H1 (cell line): ENCODE measurements at regions not wholly inside any gene's neighbourhood (a gene's known extent, or its start where the extent isn't known, plus 50 kb on each side); places are given as distances from the start of the nearest gene placed in this dataset.

Experiments used
- CTCF ChIA-PET: fragments of 300-600 bp; sonication (Branson Sonifier 250); formaldehyde crosslinking; loops from one replicate; lab custom pipeline; 2021; ENCODE audit not compliant: partially characterized antibody; lab: Charles Lee
- POLR2A ChIA-PET: fragments of 300-600 bp; sonication (Branson Sonifier 250); formaldehyde crosslinking; loops from one replicate; lab custom pipeline; 2021; ENCODE audit warnings: inconsistent platforms; ENCODE audit not compliant: partially characterized antibody; lab: Charles Lee
- DNase-seq, 2 experiments: peaks; one replicate each; pipeline versions ENCODE4 v3.0.0 to v3.0.0-alpha.2; 2010 to 2022; ENCODE audit warnings: low spot score in 2 of 2, low read depth in 1 of 2, mixed read lengths in 1 of 2
- FAIRE-seq: peaks from 2 replicates; lab custom pipeline; 2011; peaks lifted over from hg19 to GRCh38; lab: Jason Lieb, UNC
- H2AFZ ChIP-seq: 2 replicates; pipeline ENCODE4 v1.8.1; 2012; ENCODE audit warnings: low read length, inconsistent platforms
- H2AK5ac ChIP-seq: 2 replicates; pipeline ENCODE4 v1.6.1; 2013; ENCODE audit warnings: low read depth, low read length
- H2BK120ac ChIP-seq: replicated peaks from 2 replicates; pipeline ENCODE3; 2013; ENCODE audit warnings: low read depth, low read length, inconsistent platforms
- H2BK12ac ChIP-seq: 2 replicates; pipeline ENCODE4 v1.6.1; 2013; ENCODE audit warnings: low read depth, low read length
- H2BK15ac ChIP-seq: 2 replicates; pipeline ENCODE4 v1.6.1; 2013; ENCODE audit warnings: low read length
- H2BK20ac ChIP-seq: 2 replicates; pipeline ENCODE4 v1.6.1; 2013; ENCODE audit warnings: low read length
- H2BK5ac ChIP-seq: 2 replicates; pipeline ENCODE4 v1.6.1; 2013; ENCODE audit warnings: low read depth, low read length
- H3K14ac ChIP-seq: 2 replicates; pipeline ENCODE4 v1.6.1; 2013; ENCODE audit warnings: inconsistent platforms; ENCODE audit not compliant: insufficient read length
- H3K18ac ChIP-seq: 2 replicates; pipeline ENCODE4 v1.6.1; 2013; ENCODE audit warnings: low read length; ENCODE audit errors: extremely low read depth
- H3K23ac ChIP-seq: 2 replicates; pipeline ENCODE4 v1.6.1; 2013; ENCODE audit warnings: inconsistent platforms; ENCODE audit not compliant: insufficient read length
- H3K23me2 ChIP-seq: 2 replicates; pipeline ENCODE4 v1.6.1; 2013; ENCODE audit warnings: low read depth, low read length
- H3K27ac ChIP-seq: 2 replicates; pipeline ENCODE4 v1.6.1; 2011; ENCODE audit warnings: low read depth, low read length, inconsistent platforms
- H3K27me3 ChIP-seq, 4 experiments: replicated peaks in 1 of 4; 1 replicate in 1 of 4; 2 replicates in 3 of 4; pipeline versions ENCODE4 v1.6.1 to v1.8.1; 2011 to 2013; ENCODE audit warnings: low read length in 3 of 4, mild to moderate bottlenecking in 3 of 4, inconsistent platforms in 2 of 4, mixed read lengths in 2 of 4, moderate library complexity in 1 of 4; ENCODE audit not compliant: control insufficient read depth in 3 of 4, insufficient read depth in 3 of 4; ENCODE audit errors: extremely low read depth in 1 of 4
- H3K36me3 ChIP-seq, 4 experiments: 2 replicates each; pipeline versions ENCODE4 v1.6.1 to v1.8.1; 2011 to 2013; ENCODE audit warnings: mild to moderate bottlenecking in 4 of 4, low read length in 3 of 4, moderate library complexity in 2 of 4, control low read depth in 1 of 4, inconsistent platforms in 1 of 4; ENCODE audit not compliant: insufficient read depth in 4 of 4, control insufficient read depth in 2 of 4
- H3K4ac ChIP-seq: replicated peaks from 2 replicates; pipeline ENCODE3; 2013; ENCODE audit warnings: low read length, low read depth, mixed read lengths, inconsistent platforms; ENCODE audit not compliant: insufficient read length
- H3K4me1 ChIP-seq, 4 experiments: replicated peaks in 1 of 4; 1 replicate in 1 of 4; 2 replicates in 3 of 4; pipeline versions ENCODE4 v1.6.1 to v1.8.1; 2011 to 2013; ENCODE audit warnings: low read length in 3 of 4, inconsistent platforms in 2 of 4, mixed read lengths in 1 of 4; ENCODE audit not compliant: insufficient read depth in 4 of 4, control insufficient read depth in 3 of 4
- H3K4me2 ChIP-seq, 2 experiments: 2 replicates each; pipeline versions ENCODE4 v1.6.1 to v1.8.1; 2011 to 2013; ENCODE audit warnings: low read depth in 2 of 2, low read length in 2 of 2, control low read depth in 1 of 2, inconsistent platforms in 1 of 2, mild to moderate bottlenecking in 1 of 2; ENCODE audit not compliant: insufficient read depth in 1 of 2
- H3K4me3 ChIP-seq, 4 experiments: fragments of 200-600, 300-600 bp in 1 of 4; sonication (generic), shearing (Covaris generic), sonication (Bioruptor Twin) in 1 of 4; 2 replicates each; pipeline versions ENCODE4 v1.5.1 to v1.8.1; 2011 to 2016; ENCODE audit warnings: low read length in 4 of 4, low read depth in 3 of 4, control low read depth in 2 of 4, inconsistent platforms in 2 of 4, mild to moderate bottlenecking in 2 of 4, mixed read lengths in 1 of 4, moderate library complexity in 1 of 4; ENCODE audit not compliant: insufficient read depth in 2 of 4; ENCODE audit errors: extremely low read depth in 1 of 4
- H3K56ac ChIP-seq: replicated peaks from 2 replicates; pipeline ENCODE3; 2013; ENCODE audit warnings: low read depth, mild to moderate bottlenecking, mixed read lengths, low read length, inconsistent platforms; ENCODE audit not compliant: insufficient read length
- H3K79me1 ChIP-seq: 2 replicates; pipeline ENCODE4 v1.6.1; 2013; ENCODE audit warnings: low read depth, low read length, control low read depth
- H3K79me2 ChIP-seq, 2 experiments: 2 replicates each; pipeline versions ENCODE4 v1.6.1 to v1.8.1; 2012 to 2013; ENCODE audit warnings: low read length in 2 of 2, mild to moderate bottlenecking in 2 of 2, inconsistent platforms in 1 of 2; ENCODE audit not compliant: insufficient read depth in 2 of 2, control insufficient read depth in 1 of 2
- H3K9ac ChIP-seq, 4 experiments: replicated peaks in 1 of 4; 1 replicate in 1 of 4; 2 replicates in 3 of 4; pipeline versions ENCODE4 v1.6.1 to v1.8.1; 2011 to 2013; ENCODE audit warnings: low read depth in 3 of 4, low read length in 3 of 4, control low read depth in 2 of 4, mild to moderate bottlenecking in 2 of 4, moderate library complexity in 2 of 4, inconsistent platforms in 1 of 4; ENCODE audit errors: extremely low read depth in 1 of 4
- H3K9me3 ChIP-seq, 2 experiments: 2 replicates each; pipeline versions ENCODE4 v1.6.1 to v1.8.1; 2012 to 2013; ENCODE audit warnings: mild to moderate bottlenecking in 2 of 2, moderate library complexity in 2 of 2, control low read depth in 1 of 2, inconsistent platforms in 1 of 2, low read depth in 1 of 2, low read length in 1 of 2, mixed read lengths in 1 of 2; ENCODE audit not compliant: insufficient read depth in 2 of 2
- H4K20me1 ChIP-seq, 2 experiments: replicated peaks in 1 of 2; 2 replicates each; pipeline versions ENCODE3 to v1.8.1; 2011 to 2013; ENCODE audit warnings: inconsistent platforms in 2 of 2, low read length in 2 of 2, mild to moderate bottlenecking in 1 of 2; ENCODE audit not compliant: insufficient read depth in 2 of 2, control insufficient read depth in 1 of 2
- H4K5ac ChIP-seq: 2 replicates; pipeline ENCODE4 v1.6.1; 2013; ENCODE audit warnings: low read length, low read depth, mixed read lengths, inconsistent platforms; ENCODE audit not compliant: insufficient read length
- H4K8ac ChIP-seq: 2 replicates; pipeline ENCODE4 v1.8.0; 2013; ENCODE audit warnings: mild to moderate bottlenecking, moderate library complexity, low read length, inconsistent platforms; ENCODE audit not compliant: insufficient read depth; ENCODE audit errors: extremely low read depth
- H4K91ac ChIP-seq: replicated peaks from 2 replicates; pipeline ENCODE3; 2013; ENCODE audit warnings: low read length, mixed read lengths, inconsistent platforms; ENCODE audit not compliant: insufficient read length
- BACH1 ChIP-seq: IDR thresholded peaks from 2 replicates; pipeline ENCODE4 v1.6.1; 2012; ENCODE audit warnings: low read length, improper control_type of control experiment
- CBX8 ChIP-seq: fragments of 300-800, 300-1000 bp; sonication (generic); IDR thresholded peaks from 2 replicates; pipeline ENCODE4 v1.7.1; 2016; ENCODE audit warnings: low read depth, low read length, borderline replicate concordance
- CEBPB ChIP-seq: IDR thresholded peaks from 2 replicates; pipeline ENCODE4 v1.6.1; 2012; ENCODE audit warnings: low read depth, low read length
- CHD1 ChIP-seq: IDR thresholded peaks from 2 replicates; pipeline ENCODE4 v1.6.1; 2012; ENCODE audit warnings: low read depth, low read length, improper control_type of control experiment
- EP300 ChIP-seq, 2 experiments: IDR thresholded peaks; 1 replicate in 1 of 2; 2 replicates in 1 of 2; pipeline ENCODE4 v1.6.1; 2011 to 2012; ENCODE audit warnings: low read depth in 2 of 2, low read length in 2 of 2, mild to moderate bottlenecking in 2 of 2, borderline replicate concordance in 1 of 2, inconsistent platforms in 1 of 2, moderate library complexity in 1 of 2
- FOSL1 ChIP-seq: IDR thresholded peaks from 2 replicates; pipeline ENCODE4 v1.6.1; 2011; ENCODE audit warnings: mild to moderate bottlenecking, low read depth, low read length, moderate library complexity; ENCODE audit not compliant: insufficient read depth
- KDM5A ChIP-seq: fragments of 200-600 bp; IDR thresholded peaks from 2 replicates; pipeline ENCODE4 v1.7.1; 2012; ENCODE audit warnings: mild to moderate bottlenecking, low read length, inconsistent platforms, mixed read lengths
- MAFK ChIP-seq: IDR thresholded peaks from 2 replicates; pipeline ENCODE4 v1.6.1; 2012; ENCODE audit warnings: low read depth, mild to moderate bottlenecking, improper control_type of control experiment, low read length
- NANOG ChIP-seq: IDR thresholded peaks from 2 replicates; pipeline ENCODE4 v1.6.1; 2011; ENCODE audit warnings: low read length, low read depth, mild to moderate bottlenecking, inconsistent platforms; ENCODE audit not compliant: insufficient read depth, poor library complexity, severe bottlenecking
- RAD21 ChIP-seq, 2 experiments: IDR thresholded peaks in 1 of 2; conservative IDR thresholded peaks in 1 of 2; 2 replicates each; pipeline ENCODE4 v1.6.1; 2011; ENCODE audit warnings: low read depth in 2 of 2, low read length in 2 of 2, improper control_type of control experiment in 1 of 2, inconsistent platforms in 1 of 2, mild to moderate bottlenecking in 1 of 2, moderate library complexity in 1 of 2
- SIN3A ChIP-seq, 2 experiments: IDR thresholded peaks in 1 of 2; conservative IDR thresholded peaks in 1 of 2; 2 replicates each; pipeline ENCODE4 v1.6.1; 2011 to 2012; ENCODE audit warnings: low read length in 2 of 2, improper control_type of control experiment in 1 of 2, low read depth in 1 of 2, mild to moderate bottlenecking in 1 of 2
- TCF12 ChIP-seq: IDR thresholded peaks from 2 replicates; pipeline ENCODE4 v1.6.1; 2011; ENCODE audit warnings: low read depth, mild to moderate bottlenecking, low read length
- WGBS, 2 experiments: shearing (Covaris generic) in 1 of 2; methylation state at CpG; one replicate each; pipeline versions ENCODE4 v1.1.6 to v1.1.7; 2013 to 2015; ENCODE audit warnings: low lambda C conversion rate in 2 of 2, mixed read lengths in 2 of 2, inconsistent platforms in 1 of 2, low coverage in 1 of 2, missing lambda C conversion rate in 1 of 2; ENCODE audit not compliant: insufficient replicate concordance in 2 of 2, insufficient coverage in 1 of 2, insufficient read length in 1 of 2; ENCODE audit errors: extremely low coverage in 1 of 2, missing lambda C conversion rate in 1 of 2; 5-methylcytosine and 5-hydroxymethylcytosine counted together

DNA sequence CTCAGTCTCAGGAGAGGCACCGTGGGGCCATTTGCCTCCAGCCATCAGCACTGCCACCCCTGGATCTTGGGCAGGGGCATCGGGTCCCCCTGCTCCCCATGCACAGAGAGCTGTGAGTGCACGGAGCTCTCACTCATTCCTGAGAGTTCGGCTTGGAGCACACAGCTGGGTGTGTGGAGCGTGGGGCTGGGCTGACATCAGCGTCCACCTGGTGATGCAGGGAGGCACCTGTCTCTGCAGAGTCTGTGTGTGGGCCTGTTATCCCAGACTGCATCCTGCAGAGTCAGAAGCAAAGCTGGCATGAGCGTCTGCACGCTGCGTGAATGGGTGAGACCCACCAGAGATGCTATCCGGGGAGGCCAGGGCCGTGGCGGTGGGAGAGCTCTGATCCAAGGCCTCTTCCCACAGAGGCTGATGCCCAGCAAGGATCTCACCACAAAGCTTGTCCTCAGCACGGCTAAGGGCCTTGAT, 248.8 kb upstream of the AFDN start:
- H2BK20ac ChIP-seq, result no peak overlapping the region
- DNase-seq, result no peak

More for the DNA sequence above, 248.8 kb upstream of the AFDN start:
- Histone ChIP-seq H3K23ac (no peak overlapping the region), H4K20me1 (no peaks in the 10 kb centered on the region), H2BK15ac (no peak overlapping the region), H3K23me2 (no peaks in the 10 kb centered on the region), H3K36me3 (no peaks in the 10 kb centered on the region), H3K18ac (no peak overlapping the region), H4K5ac (no peak overlapping the region), H3K27me3 (peaks cover 0 to 2% (median 0%) of the 10 kb centered on the region in 4 experiments; a peak in 1 of 7 replicates), H4K91ac (no peak overlapping the region), H3K4ac (no peak overlapping the region), H2AFZ (no peak overlapping the region), H2BK5ac (no peak overlapping the region), H3K4me3 (no peak overlapping the region), H3K14ac (no peak overlapping the region), H4K8ac (peak overlapping the region; percentile 31; the same call in 1 of the 2 replicates), H3K4me1 (no peaks in the 10 kb centered on the region; a peak in 2 of 7 replicates), H3K27ac (no peak overlapping the region)
- POLR2A ChIA-PET, result no interaction called here
- FAIRE-seq, result no peak
- 74% methylated on average over 12 of the region's 13 CpGs; no CpG with 5 or more reads in 1 of the 2 experiments for WGBS, 2 experiments
- TF ChIP-seq MAFK, result no peak
- no peak for TF ChIP-seq BACH1
- TF ChIP-seq TCF12, result no peak
- TF ChIP-seq RAD21 (IDR thresholded peaks at IDR 0.05 in 1 of 2, conservative IDR thresholded peaks at IDR 0.05 in 1 of 2; ENCODE audit: low read depth in 2 of 2, low read length in 2 of 2), result no peak
- TF ChIP-seq FOSL1, result no peak
- no peak for TF ChIP-seq CEBPB
- no peak for TF ChIP-seq KDM5A
- no peak for TF ChIP-seq CHD1
- TF ChIP-seq EP300 (IDR thresholded peaks at IDR 0.05; ENCODE audit: borderline replicate concordance in 1 of 2, low read depth in 2 of 2, low read length in 2 of 2), result no peak
- TF ChIP-seq SIN3A (conservative IDR thresholded peaks at IDR 0.05 in 1 of 2, IDR thresholded peaks at IDR 0.05 in 1 of 2; ENCODE audit: low read depth in 1 of 2, low read length in 2 of 2), result no peak
- TF ChIP-seq NANOG, result no peak
- TF ChIP-seq CBX8, result no peak
- TF ChIP-seq, all 59 proteins: peak for 0
- no peak overlapping the region for H3K56ac ChIP-seq
- H3K79me1 ChIP-seq, result no peaks in the 10 kb centered on the region
- no peak overlapping the region for H2BK12ac ChIP-seq
- CTCF ChIA-PET, result interaction anchor here (0.7 to 1.9 kb wide), 4 partner anchors 9 to 77 kb away, joined by 3 to 9 read pairs (median 4); no protein-coding TSS in a partner anchor
- no peak overlapping the region for H3K4me2 ChIP-seq
- H2BK120ac ChIP-seq, result no peak overlapping the region
- H2AK5ac ChIP-seq, result no peak overlapping the region
- H3K9ac ChIP-seq, result no peak overlapping the region
- H3K9me3 ChIP-seq, result no peaks in the 10 kb centered on the region
- no peaks in the 10 kb centered on the region for H3K79me2 ChIP-seq
